HG03342 (cell line): ENCODE measurements at regions not wholly inside any gene's neighbourhood (a gene's known extent, or its start where the extent isn't known, plus 50 kb on each side); places are given as distances from the start of the nearest gene placed in this dataset.

Source experiments
- ATAC-seq: cut with Tn5 transposase; IDR thresholded peaks from one replicate; pipeline ENCODE4 v1.9.1; 2021; ENCODE audit warnings: mild to moderate bottlenecking, moderate library complexity; ENCODE audit not compliant: unreplicated experiment

DNA sequence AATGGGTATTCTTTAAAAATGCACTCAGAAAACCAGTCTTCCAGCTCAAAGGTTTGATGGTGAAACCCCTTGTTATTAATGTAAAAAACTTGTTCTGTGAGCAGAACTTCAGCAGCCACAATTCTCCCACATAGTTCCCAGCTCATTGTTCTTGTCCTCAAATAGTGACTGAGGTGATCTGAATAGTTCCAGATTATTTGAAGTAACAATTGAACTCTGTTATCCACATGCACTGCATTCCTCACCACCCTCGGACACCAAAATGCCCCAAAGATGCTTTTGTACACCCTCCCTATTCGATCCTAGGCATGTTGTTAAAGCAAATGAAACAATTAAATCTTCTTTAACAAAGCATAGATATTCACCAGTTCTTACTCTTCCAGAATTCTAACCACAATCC is 2186.8 kb upstream of the CELF4 start:
- ATAC-seq = no peak

- no peak for ATAC-seq
These were observed 2186.3 kb upstream of the CELF4 start for GRCh38 chr18:39751921-39752320.

GRCh38 chr18:39751161-39751560 is 2185.6 kb upstream of the CELF4 start:
- no peak for ATAC-seq

DNA sequence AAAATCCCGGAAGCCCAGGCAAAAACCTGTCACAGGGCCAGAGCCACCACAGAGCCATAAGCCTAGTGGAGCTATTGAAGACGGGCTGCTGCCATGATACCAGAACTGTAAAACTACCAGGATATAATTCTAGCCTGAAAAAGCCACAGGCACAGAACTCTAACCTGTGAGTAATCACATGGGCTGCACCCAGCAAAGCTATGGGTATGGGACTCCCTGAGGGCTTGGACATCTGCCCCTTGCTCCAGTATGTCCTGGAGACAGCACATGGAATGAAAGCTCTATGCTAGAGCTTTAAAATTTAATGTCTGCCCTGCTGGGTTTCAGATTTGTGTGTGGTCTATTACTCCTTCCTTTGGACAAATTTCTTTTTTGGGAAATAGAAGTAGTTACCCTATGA is 2183.6 kb upstream of the CELF4 start:
- ATAC-seq = no peak

GRCh38 chr18:39748727-39749126 is 2183.1 kb upstream of the CELF4 start:
- no peak for ATAC-seq

GRCh38 chr18:39746201-39746600 is 2180.6 kb upstream of the CELF4 start:
- ATAC-seq = no peak

DNA sequence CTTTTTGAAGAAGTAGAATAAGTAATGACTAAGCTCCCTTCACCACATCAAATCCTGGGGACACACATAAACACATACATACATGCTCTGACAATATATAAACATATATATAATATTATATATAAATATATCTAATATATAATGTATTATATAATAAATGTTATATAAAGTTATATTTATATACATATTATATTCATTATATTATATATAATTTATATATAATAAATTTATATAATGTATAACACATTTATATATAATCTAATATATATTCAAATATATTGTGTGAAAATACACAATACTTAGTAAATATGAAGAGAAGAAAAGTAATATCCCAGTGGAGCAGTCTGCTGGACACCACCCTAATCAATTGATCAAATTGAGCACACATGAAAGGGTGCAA is 2177.9 kb upstream of the CELF4 start:
- ATAC-seq = no peak

DNA sequence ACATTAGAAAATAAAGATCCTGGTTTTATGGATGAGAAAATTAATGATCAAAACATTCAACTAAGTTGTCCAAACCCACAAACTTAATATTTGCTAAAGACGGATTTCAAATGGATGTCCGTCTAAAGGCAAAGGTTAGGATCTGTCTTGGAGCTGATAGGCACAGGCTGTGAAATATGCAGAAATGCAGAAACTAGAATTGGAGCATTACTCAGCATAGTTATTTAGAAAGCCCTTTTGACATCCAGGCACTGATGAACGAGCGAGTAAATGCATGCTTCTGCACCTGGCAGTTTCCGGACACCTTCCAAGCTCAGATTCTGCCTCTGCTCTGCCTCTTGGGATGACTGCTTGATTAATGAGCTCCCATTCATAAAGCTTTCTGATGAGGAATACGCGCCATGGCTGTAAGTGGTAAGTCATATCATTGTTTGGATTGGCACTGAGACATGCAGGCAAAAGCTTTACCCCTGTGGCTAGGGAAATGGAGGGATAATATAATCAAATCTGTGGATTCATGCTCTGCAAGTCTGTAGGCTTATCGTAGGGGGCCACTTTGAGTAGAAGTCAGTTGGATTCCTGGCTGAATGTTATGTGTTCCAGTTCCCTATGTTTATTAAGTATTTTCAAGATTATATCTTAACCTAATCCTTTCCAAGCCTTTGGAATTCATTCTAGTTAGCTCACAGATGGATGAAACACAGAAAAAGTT is 2176.3 kb upstream of the CELF4 start:
- ATAC-seq = no peak

GRCh38 chr18:39737869-39738268 is 2172.3 kb upstream of the CELF4 start:
- no peak for ATAC-seq

GRCh38 chr18:39732918-39733317 is 2167.3 kb upstream of the CELF4 start:
- ATAC-seq = no peak

GRCh38 chr18:39730606-39731005 is 2165.0 kb upstream of the CELF4 start:
- no peak for ATAC-seq

- ATAC-seq = no peak
These were observed 2159.1 kb upstream of the CELF4 start for GRCh38 chr18:39724652-39725051.

DNA sequence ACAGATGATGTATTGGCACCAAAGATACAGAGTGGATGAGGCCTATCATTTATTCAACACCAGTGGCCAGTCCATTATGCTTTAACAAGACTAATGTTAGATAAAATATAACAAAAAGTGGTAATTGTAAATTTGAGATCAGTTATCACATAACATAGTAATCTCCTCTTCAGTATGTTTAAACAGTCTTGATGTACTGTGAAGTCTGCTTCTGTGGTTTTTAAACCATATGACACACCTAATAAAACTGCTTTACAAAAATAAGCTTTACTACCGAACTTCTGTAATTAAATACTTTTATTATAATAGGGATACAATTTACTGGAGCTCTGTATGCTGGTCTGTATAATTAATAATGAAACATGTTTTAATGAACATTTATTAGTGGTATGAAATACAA is 2156.1 kb upstream of the CELF4 start:
- ATAC-seq = no peak

DNA sequence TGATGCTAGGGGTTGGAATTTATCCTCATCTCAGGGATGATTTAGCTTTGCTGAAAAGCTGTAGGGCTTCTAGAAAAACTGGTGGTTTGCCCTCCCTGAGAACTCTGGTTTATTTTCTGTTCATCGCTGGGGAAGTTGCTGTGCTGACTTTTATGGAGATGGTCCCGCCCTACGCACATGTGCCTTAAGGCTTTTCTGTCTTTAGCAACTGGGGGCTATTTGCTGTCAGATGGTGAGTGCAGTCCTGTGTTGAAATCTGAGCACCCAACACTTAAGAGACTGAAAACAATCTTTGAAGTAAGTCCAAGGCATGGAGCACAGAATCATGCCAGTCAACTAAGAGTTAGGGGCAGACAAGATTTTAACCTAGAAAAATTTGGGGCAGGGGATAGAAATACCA is 2148.4 kb upstream of the CELF4 start:
- no peak for ATAC-seq

DNA sequence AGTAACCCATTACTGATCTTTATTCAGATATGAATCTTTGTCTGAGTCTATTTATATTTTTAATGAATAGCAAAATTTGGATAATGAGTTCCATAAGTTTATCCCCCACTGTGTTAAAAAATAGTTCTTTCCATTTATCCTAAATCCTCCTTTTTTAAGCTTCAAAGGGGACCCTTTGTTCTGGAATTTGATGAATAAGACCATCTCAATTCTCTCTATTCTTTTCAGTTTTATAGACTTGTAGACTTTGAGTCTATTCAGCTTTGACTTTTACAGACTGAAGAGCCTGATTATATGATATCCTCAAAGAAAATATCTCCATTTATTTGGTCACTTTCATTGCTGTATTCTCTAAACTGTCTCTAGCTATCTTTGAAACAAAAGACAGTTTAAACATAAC is 2146.1 kb upstream of the CELF4 start:
- ATAC-seq = no peak

- no peak for ATAC-seq
These were observed 2139.8 kb upstream of the CELF4 start for GRCh38 chr18:39705362-39705761.

DNA sequence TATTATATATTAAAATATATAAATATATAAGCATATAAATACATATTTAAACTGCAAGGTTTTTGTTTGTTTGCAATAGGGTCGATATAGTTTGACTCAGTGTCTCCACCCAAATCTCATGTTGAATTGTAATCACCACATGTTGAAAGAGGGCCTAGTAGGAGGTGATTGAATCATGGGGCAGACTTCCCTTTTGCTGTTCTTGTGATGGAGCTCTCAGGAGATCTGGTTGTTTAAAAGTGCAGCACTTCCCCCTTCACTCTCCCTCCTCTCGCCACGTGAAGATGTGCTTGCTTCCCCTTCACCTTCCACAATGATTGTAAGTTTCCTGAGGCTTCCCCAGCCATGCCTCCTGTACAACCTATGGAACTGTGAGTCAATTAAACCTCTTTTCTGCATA is 2137.3 kb upstream of the CELF4 start:
- no peak for ATAC-seq

GRCh38 chr18:39701839-39702238 is 2136.2 kb upstream of the CELF4 start:
- no peak for ATAC-seq

DNA sequence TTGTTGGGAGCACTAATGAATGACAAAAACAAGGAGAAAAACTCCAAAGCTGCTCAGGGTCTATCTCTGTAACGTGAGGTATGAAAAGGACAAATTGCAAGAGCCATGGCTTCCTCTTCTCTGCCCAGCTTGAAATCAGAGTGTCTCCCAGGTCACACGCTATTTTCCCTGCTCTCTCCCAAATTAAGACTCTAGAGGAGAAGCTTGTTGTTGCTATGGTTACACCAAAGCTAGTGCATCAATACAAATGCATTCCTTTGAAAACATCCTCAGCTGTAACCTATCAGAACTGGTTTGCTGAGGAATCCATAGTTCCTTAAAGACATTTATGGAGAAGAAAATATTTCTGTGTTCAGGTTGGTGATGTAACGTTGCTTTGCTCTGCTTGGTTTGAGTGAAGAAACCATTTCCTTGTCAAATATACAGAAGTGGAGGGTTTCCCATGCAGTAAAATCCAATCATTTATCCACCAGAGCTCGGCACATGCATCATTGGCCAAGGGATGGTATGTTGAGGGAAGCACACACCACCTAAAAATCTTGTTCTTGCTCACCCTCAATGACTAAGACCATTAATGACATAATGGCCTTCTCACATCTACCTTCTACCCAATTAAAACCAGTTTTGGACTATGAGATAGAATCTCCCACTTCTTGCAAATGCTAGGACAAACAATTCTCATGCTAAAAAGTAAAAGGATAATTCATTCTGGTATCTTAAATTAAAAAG is 2135.6 kb upstream of the CELF4 start:
- no peak for ATAC-seq

DNA sequence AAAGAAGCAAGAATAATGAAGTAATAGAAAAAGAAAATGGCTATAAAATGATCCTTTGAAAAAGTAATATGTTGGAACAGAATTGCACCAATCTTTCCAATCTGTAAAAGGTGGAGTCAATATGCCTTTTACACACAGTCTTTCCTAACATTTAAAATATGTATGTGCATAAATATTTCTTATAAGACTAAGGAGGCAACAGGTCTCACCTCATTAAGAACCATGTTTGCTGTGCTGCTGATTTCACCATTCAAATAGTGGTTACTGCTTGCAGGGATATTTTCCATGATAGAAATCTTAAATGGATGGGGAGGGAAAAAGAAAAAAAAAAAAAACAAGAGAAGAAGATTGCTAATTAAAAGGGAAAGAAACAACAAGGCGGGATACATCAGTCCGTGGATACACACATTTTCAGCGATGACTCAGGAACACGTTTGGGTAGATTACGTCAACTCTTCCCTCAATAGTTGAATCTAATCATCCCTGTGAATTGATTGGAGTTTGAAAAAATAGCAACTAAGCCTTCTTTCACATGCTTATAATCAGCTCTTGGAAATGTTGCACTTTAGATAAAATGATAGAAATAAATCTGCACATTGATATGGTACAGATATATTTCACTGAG is 2133.9 kb upstream of the CELF4 start:
- ATAC-seq = no peak

DNA sequence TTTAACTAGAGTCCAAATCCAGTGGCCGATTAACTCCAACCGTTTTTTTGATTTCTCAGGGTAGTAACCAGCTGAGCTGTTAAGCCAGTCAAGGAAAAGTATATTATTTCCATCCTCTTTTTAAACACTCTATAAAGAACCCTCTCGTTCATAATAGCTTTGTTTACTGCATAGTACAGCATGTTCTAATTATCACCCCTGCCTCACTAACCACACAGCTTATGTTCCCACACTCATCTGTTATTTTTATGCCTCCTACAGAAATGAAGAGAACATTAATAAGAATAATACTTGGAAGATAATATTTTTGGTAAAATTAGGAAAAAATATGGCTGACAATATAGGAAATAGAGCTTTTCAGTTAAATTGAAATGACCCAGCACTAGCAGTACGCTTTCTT is 2132.8 kb upstream of the CELF4 start:
- ATAC-seq = no peak

- no peak for ATAC-seq
These were observed 2127.8 kb upstream of the CELF4 start for GRCh38 chr18:39693359-39693758.
